ENCODE measurements at regions not wholly inside any gene's neighbourhood (a gene's known extent, or its start where the extent isn't known, plus 50 kb on each side); places are given as distances from the start of the nearest gene placed in this dataset.

DNA sequence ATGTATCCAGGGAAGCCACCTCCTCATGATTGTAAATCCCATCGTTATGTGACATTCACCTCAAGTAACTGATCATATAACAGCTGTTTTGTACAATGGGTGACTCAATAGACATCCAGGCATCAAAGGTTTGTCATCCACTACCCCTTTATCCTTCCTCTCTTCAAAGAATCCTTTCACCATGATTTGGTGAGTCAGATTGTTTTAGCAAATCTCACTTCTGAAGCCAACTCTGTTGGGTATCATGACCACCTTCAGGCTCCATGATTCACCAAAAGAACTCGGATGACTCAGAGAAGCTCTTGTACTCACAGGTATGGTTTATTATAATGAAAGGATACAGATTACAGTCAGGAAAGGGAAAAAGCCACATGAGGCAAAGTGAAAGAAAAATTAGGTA lies 132.1 kb downstream of the PWWP3B start:
- no peak for TF ChIP-seq CTCF (IDR thresholded peaks at IDR 0.05; ENCODE audit: low read depth, low read length)
- H3K27me3 ChIP-seq (ENCODE audit: insufficient read depth, low read depth, severe bottlenecking): peaks cover 8% of the 10 kb centered on the region
- no peaks in the 10 kb centered on the region for H3K9me3 ChIP-seq (ENCODE audit: severe bottlenecking)
- no peak for DNase-seq
- no peak overlapping the region for H3K27ac ChIP-seq
- no peak overlapping the region for H3K4me3 ChIP-seq (ENCODE audit: low read depth, low read length)
- H3K36me3 ChIP-seq: no peaks in the 10 kb centered on the region

GRCh38 chrX:106300656-106301055 lies 132.6 kb downstream of the PWWP3B start:
- DNase-seq: no peak
- H3K27ac ChIP-seq: no peak overlapping the region
- no peak overlapping the region for H3K4me3 ChIP-seq (ENCODE audit: low read depth, low read length)

DNA sequence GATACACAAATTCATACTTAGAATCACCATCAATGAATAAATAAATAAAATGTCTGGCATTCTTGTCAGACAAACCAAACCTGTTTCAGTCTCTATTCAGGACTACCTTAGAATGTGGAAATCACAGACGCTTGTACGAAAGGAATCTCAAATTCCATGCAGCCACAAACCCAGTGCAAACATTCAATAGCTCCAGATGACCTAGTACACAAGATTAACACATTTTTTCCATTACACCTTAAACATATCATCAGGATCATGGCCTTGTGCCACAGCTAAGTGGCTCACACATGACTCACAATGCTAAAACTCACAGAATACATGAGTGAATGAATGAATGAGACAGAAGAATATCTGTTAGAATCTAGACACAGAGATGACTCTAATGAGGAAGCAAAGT lies 134.2 kb downstream of the PWWP3B start:
- no peaks in the 10 kb centered on the region for H3K9me3 ChIP-seq (ENCODE audit: severe bottlenecking)
- no peak overlapping the region for H3K4me3 ChIP-seq (ENCODE audit: low read depth, low read length)
- no peak for DNase-seq
- TF ChIP-seq CTCF (IDR thresholded peaks at IDR 0.05; ENCODE audit: low read depth, low read length): no peak
- no peaks in the 10 kb centered on the region for H3K36me3 ChIP-seq
- H3K27ac ChIP-seq: no peak overlapping the region
- H3K27me3 ChIP-seq (ENCODE audit: insufficient read depth, low read depth, severe bottlenecking): peaks cover 13% of the 10 kb centered on the region

More at GRCh38 chrX:106300656-106301055, 132.6 kb downstream of the PWWP3B start:
- Histone ChIP-seq H3K9me3 (ENCODE audit: severe bottlenecking) (no peaks in the 10 kb centered on the region), H3K36me3 (no peaks in the 10 kb centered on the region), H3K27me3 (ENCODE audit: insufficient read depth, low read depth, severe bottlenecking) (peaks cover 11% of the 10 kb centered on the region)
- no peak for TF ChIP-seq CTCF (IDR thresholded peaks at IDR 0.05; ENCODE audit: low read depth, low read length)

DNA sequence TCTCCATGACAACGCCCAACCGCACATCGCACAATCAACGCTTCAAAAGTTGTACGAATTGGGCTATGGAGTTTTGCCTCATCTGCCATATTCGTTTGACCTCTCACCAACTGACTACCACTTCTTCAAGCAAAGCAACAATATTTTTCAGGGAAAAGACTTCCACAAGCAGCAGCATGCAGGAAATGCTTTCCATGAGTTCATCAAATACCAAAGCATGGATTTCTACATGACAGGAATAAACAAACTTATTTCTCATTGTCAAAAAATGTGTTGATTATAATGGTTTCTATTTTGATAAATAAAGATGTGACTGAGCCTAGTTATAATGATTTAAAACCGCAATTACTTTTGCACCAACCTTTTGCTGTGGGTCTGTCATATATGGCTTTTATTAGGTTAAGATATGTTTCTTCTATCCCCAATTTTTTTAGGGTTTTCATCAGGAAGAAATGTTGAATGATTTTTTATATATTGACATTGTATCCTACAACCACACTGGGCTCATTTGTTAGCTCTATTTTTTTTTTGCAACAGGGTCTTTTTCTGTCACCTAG lies 138.4 kb downstream of the PWWP3B start:
- H3K36me3 ChIP-seq: no peaks in the 10 kb centered on the region
- no peak for TF ChIP-seq CTCF (IDR thresholded peaks at IDR 0.05; ENCODE audit: low read depth, low read length)
- no peak for DNase-seq

GRCh38 chrX:106323357-106323756 lies 155.3 kb downstream of the PWWP3B start:
- Histone ChIP-seq H3K36me3 (no peaks in the 10 kb centered on the region), H3K9me3 (ENCODE audit: severe bottlenecking) (no peaks in the 10 kb centered on the region), H3K4me3 (ENCODE audit: low read depth, low read length) (no peak overlapping the region), H3K27me3 (ENCODE audit: insufficient read depth, low read depth, severe bottlenecking) (peaks cover 10% of the 10 kb centered on the region), H3K27ac (no peak overlapping the region)
- no peak for TF ChIP-seq CTCF (IDR thresholded peaks at IDR 0.05; ENCODE audit: low read depth, low read length)
- no peak for DNase-seq

More for the DNA sequence above, 138.4 kb downstream of the PWWP3B start:
- Histone ChIP-seq H3K4me3 (ENCODE audit: low read depth, low read length) (no peak overlapping the region), H3K27ac (no peak overlapping the region), H3K9me3 (ENCODE audit: severe bottlenecking) (no peaks in the 10 kb centered on the region), H3K27me3 (ENCODE audit: insufficient read depth, low read depth, severe bottlenecking) (peaks cover 11% of the 10 kb centered on the region)

GRCh38 chrX:106331606-106332005 lies 163.5 kb downstream of the PWWP3B start:
- Histone ChIP-seq H3K9me3 (ENCODE audit: severe bottlenecking) (no peaks in the 10 kb centered on the region), H3K36me3 (no peaks in the 10 kb centered on the region), H3K27me3 (ENCODE audit: insufficient read depth, low read depth, severe bottlenecking) (peaks cover 8% of the 10 kb centered on the region), H3K27ac (no peak overlapping the region), H3K4me3 (ENCODE audit: low read depth, low read length) (no peak overlapping the region)
- DNase-seq: no peak
- no peak for TF ChIP-seq CTCF (IDR thresholded peaks at IDR 0.05; ENCODE audit: low read depth, low read length)

All from WERI-Rb-1 (cell line).